HG03439 (cell line): ENCODE measurements at regions not wholly inside any gene's neighbourhood (a gene's known extent, or its start where the extent isn't known, plus 50 kb on each side); places are given as distances from the start of the nearest gene placed in this dataset.

Experiments
- ATAC-seq: cut with Tn5 transposase; IDR thresholded peaks from one replicate; pipeline ENCODE4 v1.9.1; 2021; ENCODE audit warnings: mild to moderate bottlenecking, moderate library complexity; ENCODE audit not compliant: unreplicated experiment

DNA sequence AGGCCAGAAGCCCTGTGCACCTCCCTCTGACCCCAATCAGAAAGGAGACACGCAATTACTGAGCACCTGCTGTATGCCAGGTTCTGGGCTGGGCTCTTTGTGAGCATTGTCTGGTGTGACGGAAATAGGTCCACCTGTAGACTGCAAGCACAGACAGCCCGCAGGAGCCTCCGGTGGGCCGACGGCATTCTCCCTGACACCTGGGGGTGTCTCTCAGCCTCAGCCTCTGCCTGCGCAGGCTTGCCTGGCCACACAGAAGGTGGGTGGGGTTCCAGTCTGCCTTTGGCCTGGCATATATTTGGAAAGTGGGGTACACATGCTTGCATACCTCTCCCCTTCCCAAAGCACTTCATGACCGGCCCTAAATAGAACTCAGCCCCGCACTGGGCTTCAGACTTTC is 129.3 kb downstream of the BUD13 start:
- ATAC-seq: no peak

DNA sequence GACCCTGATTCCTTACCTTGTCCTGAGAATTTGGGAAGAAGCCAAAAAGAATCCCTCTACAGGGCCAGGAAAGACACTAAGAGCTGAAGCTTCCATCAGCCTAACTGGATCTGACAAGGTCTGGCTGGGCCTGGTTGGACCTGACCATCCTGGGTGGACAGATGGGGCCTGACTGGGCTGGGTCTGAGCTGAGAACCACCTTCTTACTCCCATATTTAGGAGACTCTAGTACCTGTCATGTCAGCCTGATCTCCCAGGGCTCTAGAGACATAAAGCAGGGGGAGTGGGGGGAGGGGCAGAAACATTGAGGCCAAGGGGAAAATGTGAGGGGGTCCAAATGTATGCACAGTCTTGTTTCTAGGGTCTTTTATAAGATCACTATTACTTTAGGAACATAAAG is 129.9 kb downstream of the BUD13 start:
- ATAC-seq: no peak

DNA sequence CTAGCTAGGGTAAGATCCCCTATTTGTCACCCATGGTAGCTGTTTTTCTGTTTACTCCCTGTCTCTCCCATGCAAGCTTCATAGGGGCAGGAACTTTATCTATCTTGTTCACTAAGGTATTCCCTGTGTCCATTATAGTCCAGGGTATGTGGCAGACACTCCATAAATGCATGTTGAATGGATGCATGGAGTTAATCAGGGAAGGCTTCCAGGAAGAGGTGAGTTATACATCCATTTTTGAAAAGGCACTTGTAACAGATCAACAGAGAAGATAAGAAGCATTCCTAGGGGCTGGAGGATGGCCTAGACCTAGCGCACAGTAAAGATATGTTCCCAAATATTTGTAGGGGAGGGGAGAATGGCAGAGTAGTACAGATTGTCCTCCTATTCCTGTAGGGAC is 130.3 kb downstream of the BUD13 start:
- ATAC-seq: no peak

DNA sequence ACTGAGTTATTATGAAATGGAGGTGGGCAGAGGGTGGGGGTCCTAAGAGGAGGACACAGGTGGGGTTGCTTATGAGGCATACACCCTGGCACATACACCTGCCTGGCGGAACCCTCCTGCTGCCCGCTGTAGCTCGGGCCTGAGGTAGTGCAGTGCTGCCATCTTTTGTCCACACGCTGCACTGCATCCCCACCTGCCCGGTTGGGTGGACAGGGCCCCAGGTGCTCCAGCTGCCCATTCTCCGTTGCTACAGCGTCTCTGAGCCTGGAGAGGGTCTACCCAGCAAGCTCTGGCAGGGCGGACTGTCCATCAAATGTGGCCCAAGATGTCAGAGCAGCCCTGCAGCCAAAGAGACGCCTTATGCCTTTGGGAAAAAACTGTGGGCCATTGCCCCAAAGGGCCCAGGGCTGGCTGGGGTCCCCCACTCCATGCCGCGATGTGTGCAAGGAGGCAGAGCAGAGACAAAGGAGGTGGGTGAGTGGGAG is 131.2 kb downstream of the BUD13 start:
- ATAC-seq: no peak

DNA sequence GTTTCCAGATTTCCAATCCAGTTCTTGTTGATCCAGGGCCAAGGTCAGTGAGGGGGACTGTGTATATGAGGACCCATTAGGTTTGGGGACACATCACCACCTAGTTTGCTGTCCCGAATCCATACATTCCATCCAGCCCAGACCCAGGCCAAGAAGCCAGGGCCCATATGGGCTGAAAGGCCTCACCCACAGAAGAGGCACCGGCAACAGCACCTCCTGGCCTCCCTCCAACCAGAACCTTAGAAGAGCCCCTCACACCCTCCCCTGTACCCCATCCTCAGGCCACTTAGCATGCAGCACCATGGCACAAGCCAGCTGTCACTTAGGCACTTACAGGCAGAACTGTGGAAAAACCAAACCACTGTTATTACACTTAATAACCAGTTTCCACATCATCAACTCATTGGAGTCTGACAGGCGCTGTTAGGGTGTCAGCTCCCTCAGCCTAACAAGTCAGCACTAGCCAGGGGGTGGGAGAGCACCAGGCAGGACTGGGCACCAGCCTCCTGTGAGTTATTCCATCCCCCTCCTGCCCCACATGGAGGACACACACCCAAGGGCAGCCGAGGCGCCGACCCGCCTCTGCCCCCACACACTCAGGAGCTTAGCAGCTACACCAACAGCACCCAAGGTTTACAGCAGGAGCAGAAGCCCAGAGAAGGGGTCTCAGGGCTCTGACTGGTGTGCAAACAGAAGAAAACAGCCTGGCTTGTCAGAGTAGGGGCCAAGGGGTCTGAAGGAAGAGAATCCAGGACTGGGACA is 132.0 kb downstream of the BUD13 start:
- no peak for ATAC-seq

DNA sequence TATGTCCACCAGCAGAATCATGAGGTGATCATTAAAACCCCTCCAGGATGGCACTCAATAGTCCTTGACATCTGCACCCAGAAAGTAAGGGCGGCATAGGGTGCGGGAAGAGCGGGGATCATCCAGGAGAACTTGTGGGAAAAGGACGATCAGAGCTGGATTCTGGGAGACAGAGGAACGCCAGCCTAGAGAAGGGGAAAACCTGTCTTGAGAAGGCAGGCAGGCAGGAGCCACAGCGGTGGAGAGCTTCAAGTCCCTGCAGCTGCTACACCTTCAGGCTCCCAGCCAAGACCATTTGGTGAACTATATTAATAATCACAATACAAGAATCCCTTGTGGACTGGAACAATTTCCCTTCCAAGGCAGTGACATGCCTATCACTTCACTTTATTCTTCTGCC is 134.3 kb downstream of the BUD13 start:
- no peak for ATAC-seq

DNA sequence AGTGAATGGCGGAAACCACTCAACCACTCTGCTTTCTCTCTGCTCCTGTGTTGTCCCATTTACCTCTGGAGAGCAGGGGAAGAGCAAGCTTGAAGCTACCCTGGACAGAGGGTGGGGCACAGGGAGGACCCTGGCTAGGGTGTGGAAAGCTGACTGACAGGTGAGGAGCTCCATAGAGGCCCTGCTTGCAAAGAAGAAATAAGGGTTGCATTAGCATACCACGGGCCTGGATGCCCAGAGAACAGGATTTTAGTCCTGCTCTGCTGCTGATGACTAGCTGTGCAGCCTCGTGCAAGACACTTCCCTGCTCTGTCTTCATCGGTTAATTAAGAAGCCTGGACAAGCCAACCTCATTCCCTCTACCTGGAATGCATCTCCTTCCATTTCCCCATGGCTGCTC is 135.0 kb downstream of the BUD13 start:
- ATAC-seq: no peak

DNA sequence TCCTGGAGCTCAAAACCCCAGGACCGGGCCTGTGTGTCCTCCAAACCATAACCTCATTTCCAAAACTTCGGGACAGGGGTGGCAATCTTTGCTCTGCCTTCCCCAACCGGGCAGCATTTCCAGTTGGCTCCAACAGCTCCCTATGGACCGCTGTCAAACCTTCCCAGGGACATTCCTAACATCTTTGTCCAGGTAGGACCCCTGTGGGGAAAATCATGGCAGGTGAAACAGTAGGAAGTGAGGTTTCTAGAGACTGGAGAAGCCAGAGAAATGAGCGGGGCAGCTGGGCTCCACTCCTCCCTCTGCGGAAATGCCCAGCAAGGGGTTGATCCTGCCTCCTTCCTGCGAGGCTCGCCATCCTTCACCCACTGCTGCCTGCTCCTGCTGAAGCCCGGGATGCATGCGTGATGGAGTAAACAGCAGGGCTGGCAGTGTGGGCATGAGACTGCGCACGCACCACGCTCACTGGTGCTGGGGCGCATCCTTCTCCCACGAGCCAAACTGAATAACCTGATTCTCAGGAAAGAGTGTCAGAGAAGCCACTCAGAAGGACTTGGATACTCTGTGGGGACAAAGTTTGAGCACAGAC is 136.4 kb downstream of the BUD13 start:
- no peak for ATAC-seq

DNA sequence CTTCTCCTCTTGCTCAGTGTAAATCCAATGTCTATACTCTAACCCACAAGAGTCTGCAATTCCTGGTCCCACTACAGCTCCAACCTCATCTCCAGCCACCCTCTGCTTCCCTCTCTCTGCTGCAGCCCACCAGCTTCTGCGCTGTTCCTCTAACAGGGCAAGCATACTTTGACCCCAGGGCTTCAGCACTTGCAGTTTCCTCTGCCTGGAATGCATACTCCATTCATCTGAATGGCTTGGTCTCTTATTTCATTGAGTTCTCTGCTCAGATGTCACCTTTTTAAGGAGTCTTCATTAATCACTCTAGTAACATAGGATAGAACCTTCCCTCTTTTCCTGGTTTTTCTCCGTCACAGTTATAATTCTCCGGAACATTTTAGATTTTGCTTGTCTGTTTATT is 141.6 kb downstream of the BUD13 start:
- ATAC-seq: no peak

DNA sequence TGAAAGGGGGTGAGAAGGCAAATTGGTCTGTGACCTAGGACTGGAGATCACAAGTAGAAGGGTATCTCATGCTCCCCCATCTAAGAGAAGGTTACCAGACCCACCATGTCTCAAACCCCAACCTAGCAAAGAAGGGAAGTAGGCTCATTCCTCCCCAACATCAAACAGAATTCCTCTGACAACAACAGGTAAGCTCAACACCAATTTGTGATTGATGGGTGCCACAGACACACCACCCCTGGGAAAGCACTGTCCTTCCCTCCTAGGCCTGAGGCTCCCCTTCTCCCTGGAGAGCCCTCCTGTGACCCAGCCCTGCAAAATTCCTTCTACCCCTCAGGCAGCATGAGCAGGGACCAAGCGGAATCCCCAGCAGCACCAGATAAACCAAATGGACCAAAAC is 154.3 kb downstream of the BUD13 start:
- no peak for ATAC-seq

DNA sequence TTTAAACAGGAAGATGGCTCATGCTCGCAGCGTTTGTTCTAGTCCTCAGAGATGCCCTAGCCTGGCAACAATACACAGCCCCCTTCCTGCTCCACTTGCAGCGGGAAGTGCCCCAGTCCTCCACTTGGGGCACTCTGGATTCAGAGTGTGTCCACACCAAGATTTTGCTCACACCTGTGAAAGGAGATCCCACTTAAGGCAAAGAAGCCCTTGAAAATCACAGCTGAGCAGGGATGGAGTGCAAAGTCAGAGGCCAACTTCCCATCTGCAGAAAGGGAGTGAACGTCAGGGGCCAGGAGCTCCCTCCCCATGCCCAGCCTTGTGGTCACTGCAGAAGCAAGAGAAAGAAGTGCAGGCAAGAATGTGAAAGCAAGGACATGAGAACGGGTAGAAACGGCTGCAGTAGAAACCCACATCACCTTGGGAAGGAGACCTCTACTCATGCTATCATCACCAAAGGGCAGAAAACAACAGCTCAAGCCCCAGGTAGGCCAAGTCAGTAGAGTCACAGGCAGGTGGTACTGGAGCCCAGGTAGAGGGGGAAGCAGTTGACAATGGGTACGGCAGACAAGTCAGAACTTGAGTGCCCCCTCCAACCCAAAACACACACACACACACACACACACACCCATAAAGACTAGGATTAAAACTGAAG is 157.4 kb downstream of the BUD13 start:
- ATAC-seq: no peak

DNA sequence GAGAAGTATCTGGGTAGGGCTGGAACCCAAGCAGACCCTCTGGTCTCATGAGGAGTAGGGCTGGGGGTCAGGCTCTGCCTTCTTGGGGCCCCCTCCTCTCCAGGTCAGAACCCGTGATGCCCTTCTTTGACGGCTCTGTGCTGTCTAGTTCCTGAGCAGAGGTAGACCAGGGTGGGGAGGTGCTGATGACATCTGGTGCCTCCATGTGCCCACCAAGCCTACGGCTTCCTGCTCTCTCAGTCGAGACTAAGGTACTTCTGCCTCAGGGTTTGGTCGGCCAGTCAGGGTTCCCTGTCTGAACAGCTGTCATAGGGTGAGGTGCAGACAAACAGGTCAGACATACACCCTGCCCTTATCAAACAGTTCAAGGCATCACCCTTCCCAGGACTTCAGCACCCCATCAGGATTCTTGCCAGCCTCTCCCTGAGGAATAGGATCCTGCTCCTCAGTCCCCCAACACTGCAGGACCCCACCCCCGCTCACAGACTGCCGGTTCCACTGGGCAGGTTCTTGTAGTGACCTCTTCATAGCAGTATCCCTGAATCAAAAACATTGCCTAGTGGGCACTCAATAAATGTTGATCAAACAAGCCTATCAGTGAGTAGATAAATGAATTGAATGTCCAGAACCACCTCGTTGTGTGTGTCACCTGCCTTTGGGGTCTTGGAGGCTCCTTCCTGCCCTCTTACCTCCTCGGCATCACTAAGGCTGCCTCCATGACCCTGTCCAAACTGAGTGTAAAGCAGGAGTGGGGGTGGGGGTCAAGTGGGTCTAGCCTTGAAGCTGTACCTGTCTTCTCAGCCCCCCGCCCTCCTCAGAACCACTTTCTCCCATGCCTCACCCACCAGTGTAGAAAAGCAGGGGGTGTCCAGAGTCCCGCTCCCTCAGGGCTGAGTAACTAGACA is 158.2 kb downstream of the BUD13 start:
- no peak for ATAC-seq

DNA sequence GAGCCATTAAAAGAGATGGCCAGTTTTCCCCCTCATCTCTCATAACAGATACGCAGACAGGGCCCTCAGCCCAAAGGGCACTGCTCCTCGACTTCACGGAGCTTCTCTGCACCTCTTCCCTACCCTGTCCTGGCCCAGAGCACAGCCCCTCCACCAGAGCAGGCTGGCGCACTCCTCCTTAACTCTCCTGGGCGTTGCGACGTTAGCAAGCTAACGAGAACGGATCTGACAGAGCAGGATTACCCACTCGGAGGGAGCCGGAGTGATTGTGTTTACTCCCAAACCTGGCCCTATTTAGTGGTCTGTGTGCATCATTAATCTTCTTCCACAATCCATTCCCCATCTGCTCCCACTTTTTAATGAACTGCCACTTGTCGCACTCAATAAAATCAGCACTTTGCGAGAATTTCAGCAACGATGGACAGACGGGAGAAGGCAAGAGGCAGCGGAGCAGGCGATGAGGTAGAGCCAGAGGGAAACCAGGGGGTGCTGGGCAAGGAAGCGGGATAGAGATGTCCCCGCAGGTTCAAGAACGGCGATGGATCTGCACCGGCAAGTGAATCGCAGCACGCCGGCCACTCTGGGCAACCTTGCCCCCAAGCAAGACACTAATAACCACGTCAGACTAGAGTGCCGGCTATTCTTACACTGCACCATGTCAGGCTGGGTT is 159.4 kb downstream of the BUD13 start:
- no peak for ATAC-seq

DNA sequence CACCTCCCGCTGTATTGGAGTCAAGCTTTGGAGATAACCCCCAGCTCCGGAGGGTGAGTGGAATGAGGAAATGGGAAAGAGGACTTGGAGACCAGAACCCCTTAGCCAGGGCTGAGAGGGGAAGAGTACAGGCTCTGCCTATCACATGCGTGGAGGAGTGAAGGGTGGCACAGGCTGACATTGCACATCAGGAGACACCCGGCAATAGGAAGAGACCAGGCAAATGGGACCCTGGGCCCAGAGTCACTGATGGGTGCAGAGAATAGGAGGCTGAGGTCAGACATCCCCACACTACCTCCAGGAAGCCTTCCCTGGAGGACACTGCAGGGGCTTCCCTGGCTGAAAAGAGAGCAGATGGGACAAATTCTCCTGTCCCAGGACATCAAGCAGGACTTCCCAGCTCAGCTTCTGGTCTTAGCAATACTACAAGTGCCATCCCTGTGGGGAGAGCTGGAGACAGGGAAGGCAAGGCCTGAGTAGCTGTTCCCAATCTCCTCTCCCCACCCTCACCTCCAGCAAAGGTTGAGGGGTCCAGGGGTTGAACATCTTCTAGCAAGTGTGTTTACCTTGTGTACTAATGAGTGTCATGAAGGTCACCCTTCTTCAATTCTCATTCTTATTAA is 160.7 kb downstream of the BUD13 start:
- no peak for ATAC-seq

DNA sequence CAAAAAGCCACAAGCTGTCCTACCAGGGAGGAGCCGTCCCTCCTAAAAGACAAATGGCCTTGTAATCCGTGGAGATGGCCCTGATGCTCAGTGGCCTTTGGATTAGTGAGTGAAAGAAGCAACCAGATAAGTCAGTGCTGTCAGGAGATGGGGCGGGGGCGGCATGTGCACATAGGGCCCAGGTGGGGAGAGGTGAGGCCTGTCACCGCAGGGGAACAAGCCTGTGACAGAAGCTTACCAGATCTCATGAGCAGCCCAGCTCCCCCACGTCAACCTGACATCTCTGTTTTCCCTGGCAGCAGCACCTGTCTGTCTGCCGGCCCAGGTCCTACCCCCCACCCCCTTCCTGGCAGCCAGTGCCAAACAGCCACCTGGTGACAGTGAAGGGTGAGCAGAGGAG is 162.6 kb downstream of the BUD13 start:
- ATAC-seq: no peak

DNA sequence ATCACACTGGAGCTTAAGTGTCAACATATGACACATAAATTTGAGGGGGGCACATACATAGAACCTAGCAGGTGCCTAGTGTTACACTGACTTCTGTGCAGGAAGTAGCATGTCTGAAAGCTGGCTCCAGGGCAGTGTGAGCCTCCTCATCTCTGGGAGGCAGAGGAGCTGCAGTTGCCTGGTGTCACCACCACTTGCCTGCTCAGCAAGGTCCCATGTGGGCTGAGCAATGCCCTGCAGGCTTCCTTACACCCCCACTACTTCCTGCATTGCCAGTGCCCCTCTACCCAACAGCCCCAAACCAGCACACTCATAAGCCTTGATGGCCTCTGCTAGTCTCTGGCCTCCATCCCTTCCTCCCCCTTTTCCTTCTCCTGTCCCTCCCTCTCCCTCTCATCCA is 165.8 kb downstream of the BUD13 start:
- ATAC-seq: no peak

DNA sequence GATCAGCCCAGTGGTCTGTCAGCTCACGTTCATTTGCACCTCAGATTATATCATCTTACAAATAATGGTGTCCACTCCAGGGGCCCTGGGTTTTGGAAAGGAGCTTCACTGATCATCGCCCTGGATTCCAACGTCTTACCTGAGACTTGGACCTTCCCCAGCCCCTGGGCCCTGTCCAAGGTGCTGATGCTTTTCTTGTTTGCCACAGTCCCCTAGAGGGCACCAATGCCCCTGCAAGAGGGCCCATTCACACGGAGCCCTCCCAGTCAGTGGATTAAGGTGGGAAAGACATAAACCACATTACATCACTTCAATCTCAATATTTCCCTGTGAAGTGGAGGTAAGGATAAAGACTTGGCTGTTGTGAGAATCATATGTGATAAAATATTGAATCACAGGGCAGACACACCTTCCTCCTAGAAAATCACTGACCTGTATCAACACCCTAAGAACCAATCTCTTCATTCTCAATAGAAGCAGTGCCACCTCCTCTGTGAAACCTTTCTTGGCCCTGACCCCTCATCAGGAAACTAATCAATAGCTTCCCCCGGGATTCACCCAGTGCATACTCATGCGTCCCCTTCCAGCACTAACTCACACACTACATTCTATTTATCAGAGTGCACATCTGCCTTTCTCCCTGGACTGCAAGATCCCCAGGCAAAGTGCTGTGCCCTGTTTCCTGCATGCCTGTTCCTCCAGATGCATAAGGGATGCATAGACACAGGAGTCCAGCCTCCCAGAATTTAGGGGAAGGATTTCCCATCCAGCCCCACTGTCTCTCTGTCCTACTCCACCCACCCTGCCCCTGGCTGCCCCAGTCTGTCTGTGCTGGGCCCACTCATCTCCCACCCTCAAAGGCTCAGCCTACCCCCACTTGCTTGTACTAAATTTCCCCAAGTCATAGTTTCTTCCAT is 167.0 kb downstream of the BUD13 start:
- no peak for ATAC-seq

DNA sequence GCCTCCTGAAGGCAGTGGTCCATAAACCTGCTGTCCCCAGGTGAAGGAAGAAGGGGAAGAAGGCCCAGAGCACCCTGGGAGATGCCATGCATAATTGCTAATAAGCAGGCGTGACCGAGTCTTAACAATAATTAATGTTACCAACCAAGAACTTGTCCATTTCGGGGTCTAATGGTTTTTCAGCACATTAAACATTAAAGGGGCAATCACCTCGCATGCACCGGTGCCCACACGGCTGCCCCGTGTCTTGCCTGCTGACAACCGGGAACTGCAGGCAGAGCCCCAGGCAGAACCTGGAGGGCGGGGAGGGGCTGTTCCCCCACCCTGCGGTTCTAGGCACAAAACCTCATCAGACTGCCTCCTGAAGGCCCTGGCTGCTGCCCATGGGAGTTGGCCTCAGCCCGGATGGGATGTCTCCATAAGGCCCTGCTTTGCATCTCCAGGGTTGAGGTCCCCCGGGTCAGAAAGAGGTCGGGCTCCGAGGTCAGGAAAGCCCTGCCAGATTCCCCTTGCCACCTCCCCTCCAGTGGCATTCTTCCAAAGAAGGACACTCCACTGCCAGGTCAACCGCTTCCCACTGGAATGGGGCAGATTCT is 169.0 kb downstream of the BUD13 start:
- ATAC-seq: no peak

DNA sequence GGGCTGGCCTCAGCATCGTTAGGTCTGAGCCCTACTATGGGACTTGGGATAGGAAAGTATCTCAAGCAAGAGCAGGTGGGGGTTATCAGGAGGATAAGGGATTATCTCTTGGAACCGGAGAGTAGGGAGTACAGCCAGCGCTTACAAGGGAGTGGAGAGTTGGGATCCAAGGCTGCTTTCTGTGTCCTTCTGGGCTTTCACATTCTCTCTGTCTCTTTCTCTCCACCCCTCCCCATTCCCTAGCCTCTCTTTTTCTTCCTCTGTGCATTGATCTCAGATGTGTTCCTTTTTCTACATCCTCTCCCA is 170.2 kb downstream of the BUD13 start:
- ATAC-seq: no peak
